Neural progenitor cell (in vitro differentiated cells): ENCODE measurements at regions not wholly inside any gene's neighbourhood (a gene's known extent, or its start where the extent isn't known, plus 50 kb on each side); places are given as distances from the start of the nearest gene placed in this dataset.
"Not testable (repeated sequence)": the region's sequence is repeated elsewhere in the genome, so short reads cannot be mapped to it uniquely, and the experiment has no call there.

ENCODE experiments used
- DNase-seq: peaks from one replicate; pipeline ENCODE4 v3.0.0-alpha.2; 2016; ENCODE audit warnings: low spot score
- H2AFZ ChIP-seq: fragments of 200-600 bp; sonication (generic); replicated peaks from 2 replicates; pipeline ENCODE4 v1.6.1; 2016; ENCODE audit warnings: antibody characterized with exemption
- H3F3A ChIP-seq: fragments of 200-600 bp; sonication (generic); 2 replicates; pipeline ENCODE4 v1.6.1; 2016; ENCODE audit warnings: antibody characterized with exemption, low read depth
- H3K27ac ChIP-seq: fragments of 200-600 bp; sonication (generic); 2 replicates; pipeline ENCODE4 v1.5.1; 2016; ENCODE audit warnings: mild to moderate bottlenecking
- H3K27me3 ChIP-seq: fragments of 200-600 bp; sonication (generic); 2 replicates; pipeline ENCODE4 v1.6.1; 2016; ENCODE audit warnings: mild to moderate bottlenecking, moderate library complexity
- H3K36me3 ChIP-seq: fragments of 200-600 bp; sonication (generic); 2 replicates; pipeline ENCODE4 v1.5.1; 2016
- H3K4me1 ChIP-seq: fragments of 200-600 bp; sonication (generic); 2 replicates; pipeline ENCODE4 v1.6.1; 2016; ENCODE audit warnings: mixed run types
- H3K4me2 ChIP-seq: fragments of 200-600 bp; sonication (generic); 2 replicates; pipeline ENCODE4 v1.6.1; 2016
- H3K4me3 ChIP-seq: fragments of 200-600 bp; sonication (generic); 2 replicates; pipeline ENCODE4 v1.5.1; 2016
- H3K79me2 ChIP-seq: fragments of 200-600 bp; sonication (generic); 2 replicates; pipeline ENCODE4 v1.6.1; 2016; ENCODE audit warnings: low read depth
- H3K9ac ChIP-seq: fragments of 200-600 bp; sonication (generic); 2 replicates; pipeline ENCODE4 v1.6.1; 2016
- H3K9me3 ChIP-seq: fragments of 200-600 bp; sonication (generic); 2 replicates; pipeline ENCODE4 v1.5.1; 2016; ENCODE audit warnings: low read depth
- H4K20me1 ChIP-seq: fragments of 200-600 bp; sonication (generic); 2 replicates; pipeline ENCODE4 v1.6.1; 2016; ENCODE audit warnings: low read depth
- H3K27ac Mint-ChIP-seq: 3 replicates; pipeline ENCODE4 v1.8.0; 2021; ENCODE audit warnings: mixed read lengths
- H3K27me3 Mint-ChIP-seq: 2 replicates; pipeline ENCODE4 v1.8.0; 2022; ENCODE audit warnings: low read depth, mild to moderate bottlenecking, inconsistent platforms, moderate library complexity, mixed read lengths; ENCODE audit not compliant: insufficient read depth
- H3K36me3 Mint-ChIP-seq: 3 replicates; pipeline ENCODE4 v1.8.0; 2021; ENCODE audit warnings: mixed read lengths
- H3K4me1 Mint-ChIP-seq: 3 replicates; pipeline ENCODE4 v1.8.0; 2021; ENCODE audit warnings: mixed read lengths
- H3K4me3 Mint-ChIP-seq: 3 replicates; pipeline ENCODE4 v1.8.0; 2021; ENCODE audit warnings: mild to moderate bottlenecking, moderate library complexity, mixed read lengths
- H3K9me3 Mint-ChIP-seq: 3 replicates; pipeline ENCODE4 v1.8.0; 2020; ENCODE audit warnings: mixed read lengths
- EZH2 ChIP-seq: fragments of 200-600 bp; sonication (generic); IDR thresholded peaks from 2 replicates; pipeline ENCODE4 v1.6.1; 2017; ENCODE audit warnings: antibody characterized with exemption, mild to moderate bottlenecking, moderate library complexity
- EZH2phosphoT487 ChIP-seq: fragments of 200-600 bp; sonication (generic); IDR thresholded peaks from 2 replicates; pipeline ENCODE4 v1.6.1; 2017; ENCODE audit warnings: antibody characterized with exemption
- TF ChIP-seq, protein P1 (sequence below): fragments of 200-600 bp; sonication (generic); IDR thresholded peaks from 2 replicates; pipeline ENCODE4 v1.5.1; 2017; ENCODE audit warnings: antibody characterized with exemption, mild to moderate bottlenecking

DNA sequence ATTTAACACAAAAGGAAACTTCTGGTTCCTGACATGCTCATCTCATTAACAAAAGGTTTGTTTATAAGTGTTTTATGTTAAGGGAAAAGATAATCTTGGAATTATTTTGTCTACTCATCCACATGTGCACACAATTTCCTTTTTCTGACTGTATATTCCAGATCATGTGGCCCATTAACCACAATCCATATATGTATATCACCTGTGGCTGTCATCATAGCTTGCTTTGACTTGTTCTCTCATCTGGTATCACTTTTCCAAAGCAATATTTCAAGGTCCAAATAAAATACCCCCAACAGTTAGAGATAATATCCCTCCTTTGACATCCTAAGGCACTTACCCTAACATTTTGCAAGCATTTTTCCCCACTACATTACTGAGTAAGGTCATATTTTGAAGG is 856.1 kb downstream of the CDH11 start:
- Histone ChIP-seq H3K9me3 (no peaks in the 10 kb centered on the region), H3F3A (no peaks in the 10 kb centered on the region), H3K4me1 (no peaks in the 10 kb centered on the region), H3K36me3 (no peaks in the 10 kb centered on the region), H2AFZ (no peak overlapping the region), H3K27ac (no peak overlapping the region), H3K4me3 (no peak overlapping the region), H3K79me2 (no peaks in the 10 kb centered on the region), H3K4me2 (no peak overlapping the region), H3K9ac (no peak overlapping the region), H3K27me3 (no peaks in the 10 kb centered on the region), H4K20me1 (no peaks in the 10 kb centered on the region)
- TF ChIP-seq, protein P1, sequence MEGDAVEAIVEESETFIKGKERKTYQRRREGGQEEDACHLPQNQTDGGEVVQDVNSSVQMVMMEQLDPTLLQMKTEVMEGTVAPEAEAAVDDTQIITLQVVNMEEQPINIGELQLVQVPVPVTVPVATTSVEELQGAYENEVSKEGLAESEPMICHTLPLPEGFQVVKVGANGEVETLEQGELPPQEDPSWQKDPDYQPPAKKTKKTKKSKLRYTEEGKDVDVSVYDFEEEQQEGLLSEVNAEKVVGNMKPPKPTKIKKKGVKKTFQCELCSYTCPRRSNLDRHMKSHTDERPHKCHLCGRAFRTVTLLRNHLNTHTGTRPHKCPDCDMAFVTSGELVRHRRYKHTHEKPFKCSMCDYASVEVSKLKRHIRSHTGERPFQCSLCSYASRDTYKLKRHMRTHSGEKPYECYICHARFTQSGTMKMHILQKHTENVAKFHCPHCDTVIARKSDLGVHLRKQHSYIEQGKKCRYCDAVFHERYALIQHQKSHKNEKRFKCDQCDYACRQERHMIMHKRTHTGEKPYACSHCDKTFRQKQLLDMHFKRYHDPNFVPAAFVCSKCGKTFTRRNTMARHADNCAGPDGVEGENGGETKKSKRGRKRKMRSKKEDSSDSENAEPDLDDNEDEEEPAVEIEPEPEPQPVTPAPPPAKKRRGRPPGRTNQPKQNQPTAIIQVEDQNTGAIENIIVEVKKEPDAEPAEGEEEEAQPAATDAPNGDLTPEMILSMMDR, result no peak
- no peak for TF ChIP-seq EZH2
- no peak for TF ChIP-seq EZH2phosphoT487
- Mint-ChIP-seq H3K4me1 (no peaks in the 10 kb centered on the region), H3K27ac (no peak overlapping the region), H3K27me3 (no peaks in the 10 kb centered on the region), H3K9me3 (peaks cover 4% of the 10 kb centered on the region), H3K4me3 (no peak overlapping the region), H3K36me3 (no peaks in the 10 kb centered on the region)
- DNase-seq, result no peak

DNA sequence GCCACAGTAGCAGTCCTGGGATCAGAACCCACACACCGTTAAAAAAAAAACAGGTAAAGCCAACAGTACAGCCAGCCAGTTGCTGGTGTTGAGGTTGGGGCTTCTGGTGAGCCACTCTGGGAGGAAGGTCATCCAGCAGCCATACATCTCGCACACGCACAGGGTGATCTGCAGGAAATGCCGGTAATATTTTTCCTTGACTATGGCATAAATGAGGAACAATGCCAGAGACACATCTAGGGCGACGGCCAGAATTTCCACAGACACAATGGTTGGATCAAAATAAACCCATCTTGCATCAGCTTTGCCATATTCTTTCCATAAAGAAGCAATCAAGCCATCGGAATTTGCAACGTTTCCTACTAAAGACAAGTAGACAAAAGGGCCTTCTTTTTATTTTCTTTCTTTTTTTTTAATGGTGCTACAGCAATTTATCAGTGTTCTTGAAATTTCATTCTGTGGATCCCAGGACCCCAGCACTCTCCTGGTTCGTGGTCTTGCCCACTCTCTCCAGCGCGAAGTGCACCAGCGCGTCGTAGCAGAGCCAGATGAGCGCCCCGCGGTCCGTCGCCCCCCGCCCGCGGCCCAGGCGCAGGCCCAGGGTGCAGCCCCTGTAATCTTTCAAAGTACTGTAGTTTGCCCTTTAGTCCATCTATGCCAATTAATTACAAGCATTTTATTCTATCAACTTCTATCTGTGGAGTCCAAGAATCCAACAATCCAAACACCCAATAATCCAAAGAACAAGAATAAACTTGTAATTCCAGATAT is 861.0 kb downstream of the CDH11 start:
- H3K27me3 Mint-ChIP-seq, H3F3A ChIP-seq, H3K4me3 ChIP-seq, H3K9me3 Mint-ChIP-seq, H3K4me1 Mint-ChIP-seq, H3K27me3 ChIP-seq, H2AFZ ChIP-seq, H3K9ac ChIP-seq, H3K4me2 ChIP-seq, H3K4me1 ChIP-seq, H4K20me1 ChIP-seq, H3K79me2 ChIP-seq, H3K9me3 ChIP-seq, DNase-seq, H3K4me3 Mint-ChIP-seq, H3K27ac ChIP-seq, H3K36me3 Mint-ChIP-seq, H3K27ac Mint-ChIP-seq, H3K36me3 ChIP-seq: not testable (repeated sequence)

DNA sequence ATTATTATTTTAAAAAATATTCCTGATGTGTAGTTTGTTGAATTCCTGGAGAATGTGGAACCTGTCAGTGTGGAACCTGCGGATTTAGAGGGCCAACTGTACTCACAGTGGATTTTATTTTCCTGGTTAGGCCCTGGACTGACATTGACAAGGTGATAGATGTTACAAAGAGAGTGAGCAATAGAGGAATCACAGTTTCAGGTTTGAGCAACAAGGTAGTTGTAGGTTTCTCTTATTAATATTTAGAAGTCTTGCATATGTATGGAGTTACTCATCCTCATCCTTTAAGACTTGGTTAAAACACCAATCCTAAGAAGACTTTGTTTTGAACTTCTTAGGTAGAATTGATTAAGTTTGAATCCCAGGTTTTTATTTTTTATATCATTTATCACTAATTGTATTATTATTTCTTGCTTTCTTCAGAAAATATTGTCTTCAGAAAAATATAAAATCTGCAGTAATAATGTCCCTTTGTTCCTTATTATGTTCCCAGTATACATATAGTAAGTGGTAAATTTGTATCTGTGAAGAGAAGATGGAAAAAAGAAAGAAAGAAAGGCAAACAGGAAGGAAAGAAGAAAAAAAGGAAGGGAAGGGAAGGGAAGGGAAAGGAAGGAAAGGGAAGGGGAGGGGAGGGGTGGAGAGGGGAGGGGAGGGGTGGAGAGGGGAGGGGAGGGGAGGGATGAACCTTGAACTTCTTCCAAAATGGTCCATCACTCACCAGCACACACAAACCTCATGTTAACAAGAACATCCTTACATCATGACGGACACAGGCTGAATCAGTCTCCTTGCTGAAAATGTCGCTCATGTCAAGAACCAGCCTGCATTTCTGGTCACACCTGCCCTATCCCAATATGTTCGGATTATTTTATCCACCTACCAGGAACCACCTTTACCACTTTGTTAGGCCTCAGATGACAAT is 867.2 kb downstream of the CDH11 start:
- Histone ChIP-seq H3K9ac (no peak overlapping the region), H3K79me2 (no peaks in the 10 kb centered on the region), H3K4me1 (no peaks in the 10 kb centered on the region), H4K20me1 (no peaks in the 10 kb centered on the region), H3K9me3 (no peaks in the 10 kb centered on the region), H3K27ac (no peak overlapping the region), H3F3A (no peaks in the 10 kb centered on the region), H3K4me2 (no peak overlapping the region), H2AFZ (no peak overlapping the region), H3K36me3 (no peaks in the 10 kb centered on the region), H3K4me3 (no peak overlapping the region), H3K27me3 (no peaks in the 10 kb centered on the region)
- peaks cover 2% of the 10 kb centered on the region for H3K9me3 Mint-ChIP-seq
- H3K27ac Mint-ChIP-seq, result no peak overlapping the region
- H3K4me1 Mint-ChIP-seq, result no peaks in the 10 kb centered on the region
- no peaks in the 10 kb centered on the region for H3K36me3 Mint-ChIP-seq
- DNase-seq, result no peak
- no peak overlapping the region for H3K4me3 Mint-ChIP-seq
- no peaks in the 10 kb centered on the region for H3K27me3 Mint-ChIP-seq
- TF ChIP-seq, protein P1, result no peak
- TF ChIP-seq EZH2, result no peak
- no peak for TF ChIP-seq EZH2phosphoT487

DNA sequence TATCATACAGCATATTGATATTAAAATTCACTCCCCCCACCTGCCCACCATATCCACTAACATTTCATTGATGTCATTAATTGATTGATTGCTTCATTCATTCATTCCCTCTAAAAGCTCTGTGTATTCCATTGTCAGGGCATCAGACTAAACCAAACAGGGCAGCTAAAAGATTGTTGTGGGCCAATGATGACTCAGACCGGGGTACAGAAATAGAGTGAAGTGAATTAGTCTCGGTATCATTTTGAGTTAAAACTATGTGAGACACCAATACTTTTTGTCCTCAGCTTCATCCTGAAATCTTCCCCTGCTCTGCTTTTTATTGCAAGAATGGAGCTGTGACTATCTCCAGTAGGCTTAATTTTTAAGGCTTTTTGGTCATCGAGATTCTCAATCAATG is 868.3 kb downstream of the CDH11 start:
- Mint-ChIP-seq H3K27me3 (no peaks in the 10 kb centered on the region), H3K27ac (no peak overlapping the region), H3K4me1 (no peaks in the 10 kb centered on the region), H3K4me3 (no peak overlapping the region), H3K9me3 (no peaks in the 10 kb centered on the region), H3K36me3 (no peaks in the 10 kb centered on the region)
- Histone ChIP-seq H3K36me3 (no peaks in the 10 kb centered on the region), H2AFZ (no peak overlapping the region), H3K27me3 (no peaks in the 10 kb centered on the region), H3F3A (no peaks in the 10 kb centered on the region), H4K20me1 (no peaks in the 10 kb centered on the region), H3K4me2 (no peak overlapping the region), H3K27ac (no peak overlapping the region), H3K4me3 (no peak overlapping the region), H3K4me1 (no peaks in the 10 kb centered on the region), H3K9me3 (no peaks in the 10 kb centered on the region), H3K79me2 (no peaks in the 10 kb centered on the region), H3K9ac (no peak overlapping the region)
- DNase-seq, result no peak
- TF ChIP-seq, protein P1, result no peak
- no peak for TF ChIP-seq EZH2phosphoT487
- no peak for TF ChIP-seq EZH2
